ENCODE measurements at regions not wholly inside any gene's neighbourhood (a gene's known extent, or its start where the extent isn't known, plus 50 kb on each side); places are given as distances from the start of the nearest gene placed in this dataset.
"Not testable (repeated sequence)": the region's sequence is repeated elsewhere in the genome, so short reads cannot be mapped to it uniquely, and the experiment has no call there.

DNA sequence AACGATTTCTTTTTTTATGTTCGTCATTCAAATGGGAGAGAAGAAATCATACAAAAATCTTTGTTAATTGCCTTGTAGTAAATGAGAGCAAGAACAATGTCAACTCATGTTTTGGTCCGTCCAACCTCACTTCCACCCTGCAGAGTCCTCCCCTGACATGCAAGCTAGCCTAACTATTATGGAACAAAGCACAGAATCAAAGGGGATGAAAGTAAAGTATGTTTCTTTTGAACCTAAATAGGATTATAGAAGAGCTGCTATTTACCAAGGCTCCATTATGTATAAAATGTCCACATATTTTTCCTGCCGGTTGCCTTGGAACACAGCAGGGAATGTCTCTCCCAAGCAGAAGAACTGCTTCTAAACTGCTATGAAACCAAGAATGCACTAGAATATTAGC is 161.1 kb downstream of the MRPS30 start:
- WGBS = 87% methylated on average over 4 of the region's 4 CpGs
- no peaks in the 10 kb centered on the region for H3K4me1 ChIP-seq (replicated peaks)
- intact Hi-C loops (cut with DNase I) = no loop called here

DNA sequence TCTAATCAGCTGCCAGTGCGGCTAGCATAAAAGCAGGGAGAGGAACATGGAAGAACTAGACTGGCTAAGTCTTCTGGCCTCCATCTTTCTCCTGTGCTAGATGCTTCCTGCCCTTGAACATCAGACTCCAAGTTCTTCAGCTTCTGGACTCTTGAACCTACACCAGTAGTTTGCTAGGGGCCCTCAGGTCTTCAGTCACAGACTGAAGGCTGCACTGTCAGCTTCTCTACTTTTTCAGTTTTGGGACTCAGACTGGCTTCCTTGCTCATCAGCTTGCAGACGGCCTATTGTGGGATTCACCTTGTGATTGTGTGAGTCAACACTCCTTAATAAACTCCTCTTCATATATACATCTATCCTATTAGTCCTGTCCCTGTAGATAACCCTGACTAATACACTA is 162.2 kb downstream of the MRPS30 start:
- DNase-seq (ENCODE audit: low spot score); intact Hi-C loops (cut with DNase I); H3K36me3 ChIP-seq; H3K4me1 ChIP-seq (replicated peaks); H3K27ac ChIP-seq; H3K9me3 ChIP-seq; H3K4me3 ChIP-seq; H3K27me3 ChIP-seq (replicated peaks; ENCODE audit: insufficient read depth): not testable (repeated sequence)
- 96% methylated on average over 2 of the region's 2 CpGs for WGBS

More for the DNA sequence above, 161.1 kb downstream of the MRPS30 start:
- no peak for DNase-seq (ENCODE audit: low spot score)
- Histone ChIP-seq H3K9me3 (no peaks in the 10 kb centered on the region), H3K4me3 (no peak overlapping the region), H3K36me3 (no peaks in the 10 kb centered on the region), H3K27me3 (replicated peaks; ENCODE audit: insufficient read depth) (no peaks in the 10 kb centered on the region), H3K27ac (no peak overlapping the region)
- TF ChIP-seq POLR2A (IDR thresholded peaks at IDR 0.05) (no peak), POLR2AphosphoS5 (IDR thresholded peaks at IDR 0.05) (no peak)
- TF ChIP-seq, protein P1, sequence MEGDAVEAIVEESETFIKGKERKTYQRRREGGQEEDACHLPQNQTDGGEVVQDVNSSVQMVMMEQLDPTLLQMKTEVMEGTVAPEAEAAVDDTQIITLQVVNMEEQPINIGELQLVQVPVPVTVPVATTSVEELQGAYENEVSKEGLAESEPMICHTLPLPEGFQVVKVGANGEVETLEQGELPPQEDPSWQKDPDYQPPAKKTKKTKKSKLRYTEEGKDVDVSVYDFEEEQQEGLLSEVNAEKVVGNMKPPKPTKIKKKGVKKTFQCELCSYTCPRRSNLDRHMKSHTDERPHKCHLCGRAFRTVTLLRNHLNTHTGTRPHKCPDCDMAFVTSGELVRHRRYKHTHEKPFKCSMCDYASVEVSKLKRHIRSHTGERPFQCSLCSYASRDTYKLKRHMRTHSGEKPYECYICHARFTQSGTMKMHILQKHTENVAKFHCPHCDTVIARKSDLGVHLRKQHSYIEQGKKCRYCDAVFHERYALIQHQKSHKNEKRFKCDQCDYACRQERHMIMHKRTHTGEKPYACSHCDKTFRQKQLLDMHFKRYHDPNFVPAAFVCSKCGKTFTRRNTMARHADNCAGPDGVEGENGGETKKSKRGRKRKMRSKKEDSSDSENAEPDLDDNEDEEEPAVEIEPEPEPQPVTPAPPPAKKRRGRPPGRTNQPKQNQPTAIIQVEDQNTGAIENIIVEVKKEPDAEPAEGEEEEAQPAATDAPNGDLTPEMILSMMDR (IDR thresholded peaks at IDR 0.05) = no peak

DNA sequence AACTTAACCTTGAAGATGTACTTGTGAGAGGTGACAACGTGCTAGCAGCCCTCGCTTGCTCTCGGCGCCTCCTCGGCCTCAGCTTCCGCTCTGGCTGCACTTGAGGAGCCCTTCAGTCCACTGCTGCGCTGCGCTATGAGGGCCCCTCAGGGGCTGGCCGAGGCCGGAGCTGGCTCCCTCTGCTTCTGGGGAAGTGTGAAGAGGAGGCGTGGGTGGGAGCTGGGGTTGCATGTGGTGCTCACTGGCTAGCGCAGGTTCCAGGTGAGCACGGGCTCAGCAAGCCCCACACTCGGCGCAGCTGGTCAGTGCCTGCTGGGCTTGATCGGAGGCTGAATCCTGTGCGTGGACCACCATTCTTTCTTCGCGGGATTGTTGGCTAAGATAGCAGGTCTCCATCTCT is 166.1 kb downstream of the MRPS30 start:
- intact Hi-C loops (cut with DNase I) = no loop called here
- no peak overlapping the region for H3K27ac ChIP-seq
- H3K9me3 ChIP-seq = no peaks in the 10 kb centered on the region
- WGBS = 93% methylated on average over 19 of the region's 19 CpGs
- no peaks in the 10 kb centered on the region for H3K36me3 ChIP-seq
- no peak for DNase-seq (ENCODE audit: low spot score)
- H3K4me3 ChIP-seq = no peak overlapping the region
- H3K27me3 ChIP-seq (replicated peaks; ENCODE audit: insufficient read depth) = no peaks in the 10 kb centered on the region
- TF ChIP-seq, protein P1 (IDR thresholded peaks at IDR 0.05) = no peak
- H3K4me1 ChIP-seq (replicated peaks) = no peaks in the 10 kb centered on the region

DNA sequence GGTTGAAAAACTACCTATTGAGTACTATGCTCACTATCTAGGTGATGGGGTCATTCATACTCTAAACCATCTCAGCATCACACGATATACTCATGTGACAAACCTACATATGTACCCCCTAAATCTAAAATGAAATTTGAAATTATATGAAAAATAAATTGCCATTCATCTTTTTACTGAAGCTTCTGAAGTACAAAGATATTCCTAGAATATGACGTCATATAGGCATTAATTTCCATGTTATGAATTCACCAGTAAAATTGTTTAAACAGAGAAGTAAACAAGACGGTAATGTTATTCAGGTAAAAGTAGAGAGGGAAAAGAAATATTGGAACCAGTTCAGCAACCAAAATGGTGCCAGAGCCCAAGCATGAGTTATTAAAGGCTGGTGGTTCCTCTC is 173.0 kb downstream of the MRPS30 start:
- Histone ChIP-seq H3K27me3 (replicated peaks; ENCODE audit: insufficient read depth) (no peaks in the 10 kb centered on the region), H3K36me3 (no peaks in the 10 kb centered on the region), H3K4me1 (replicated peaks) (no peaks in the 10 kb centered on the region), H3K4me3 (no peak overlapping the region), H3K27ac (no peak overlapping the region), H3K9me3 (no peaks in the 10 kb centered on the region)
- intact Hi-C loops (cut with DNase I) = no loop called here
- DNase-seq (ENCODE audit: low spot score) = no peak
- no peak for TF ChIP-seq POLR2A (IDR thresholded peaks at IDR 0.05)
- no peak for TF ChIP-seq POLR2AphosphoS5 (IDR thresholded peaks at IDR 0.05)
- TF ChIP-seq, protein P1 (IDR thresholded peaks at IDR 0.05) = no peak
- WGBS = 88% methylated on average over 3 of the region's 3 CpGs

DNA sequence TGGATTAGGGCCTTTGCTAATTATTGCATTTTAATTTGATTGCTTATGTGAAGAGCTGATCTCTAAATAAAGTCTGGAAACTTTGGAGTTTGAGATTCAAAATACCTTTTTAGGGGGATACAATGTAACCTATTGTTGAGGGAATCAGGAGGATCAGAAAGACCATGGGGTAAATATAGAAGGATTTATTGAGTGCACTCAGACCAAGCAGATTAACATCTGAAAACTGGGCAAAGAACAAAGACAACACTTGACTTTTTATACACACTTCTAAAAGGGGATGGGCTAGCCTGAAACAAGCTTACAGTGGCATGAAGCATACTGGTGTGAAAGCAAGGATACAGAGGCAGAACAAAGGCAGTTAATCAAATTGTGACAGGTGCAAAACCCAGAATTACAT is 174.3 kb downstream of the MRPS30 start:
- H3K4me1 ChIP-seq (replicated peaks) = no peaks in the 10 kb centered on the region
- H3K27me3 ChIP-seq (replicated peaks; ENCODE audit: insufficient read depth) = no peaks in the 10 kb centered on the region
- no peak overlapping the region for H3K4me3 ChIP-seq
- DNase-seq (ENCODE audit: low spot score) = no peak
- H3K36me3 ChIP-seq = no peaks in the 10 kb centered on the region
- H3K9me3 ChIP-seq = no peaks in the 10 kb centered on the region
- no peak overlapping the region for H3K27ac ChIP-seq
- intact Hi-C loops (cut with DNase I) = no loop called here
- TF ChIP-seq POLR2AphosphoS5 (IDR thresholded peaks at IDR 0.05) = no peak
- TF ChIP-seq POLR2A (IDR thresholded peaks at IDR 0.05) = no peak
- TF ChIP-seq, protein P1 (IDR thresholded peaks at IDR 0.05) = no peak

DNA sequence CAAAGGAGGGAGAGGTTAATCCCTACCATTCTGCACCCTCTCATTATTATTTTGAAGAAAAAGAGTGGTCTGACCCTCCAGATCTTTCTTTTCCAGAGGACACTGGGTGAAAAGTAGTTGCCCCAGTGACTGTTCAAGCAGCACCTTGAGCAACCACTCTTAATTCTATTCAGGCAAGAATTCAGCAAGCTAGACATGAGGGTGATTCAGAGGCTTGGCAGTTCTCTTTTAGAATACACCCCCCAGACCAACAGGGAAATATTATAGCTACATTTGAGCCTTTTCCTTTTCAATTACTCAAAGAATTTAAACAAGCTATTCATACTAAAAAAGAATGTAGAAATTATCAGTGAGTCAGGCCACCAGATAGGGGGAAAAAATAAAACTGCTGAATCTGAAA is 178.3 kb downstream of the MRPS30 start:
- H3K36me3 ChIP-seq = no peaks in the 10 kb centered on the region
- H3K27ac ChIP-seq = no peak overlapping the region
- H3K4me1 ChIP-seq (replicated peaks) = no peaks in the 10 kb centered on the region
- H3K27me3 ChIP-seq (replicated peaks; ENCODE audit: insufficient read depth) = no peaks in the 10 kb centered on the region
- TF ChIP-seq POLR2AphosphoS5 (IDR thresholded peaks at IDR 0.05) (no peak), POLR2A (IDR thresholded peaks at IDR 0.05) (no peak)
- TF ChIP-seq, protein P1 (IDR thresholded peaks at IDR 0.05) = no peak
- no peak overlapping the region for H3K4me3 ChIP-seq
- no peak for DNase-seq (ENCODE audit: low spot score)
- H3K9me3 ChIP-seq = no peaks in the 10 kb centered on the region
- intact Hi-C loops (cut with DNase I) = no loop called here

All from prostate gland (tissue), 2 donors.